ENCODE measurements at regions not wholly inside any gene's neighbourhood (a gene's known extent, or its start where the extent isn't known, plus 50 kb on each side); places are given as distances from the start of the nearest gene placed in this dataset.

DNA sequence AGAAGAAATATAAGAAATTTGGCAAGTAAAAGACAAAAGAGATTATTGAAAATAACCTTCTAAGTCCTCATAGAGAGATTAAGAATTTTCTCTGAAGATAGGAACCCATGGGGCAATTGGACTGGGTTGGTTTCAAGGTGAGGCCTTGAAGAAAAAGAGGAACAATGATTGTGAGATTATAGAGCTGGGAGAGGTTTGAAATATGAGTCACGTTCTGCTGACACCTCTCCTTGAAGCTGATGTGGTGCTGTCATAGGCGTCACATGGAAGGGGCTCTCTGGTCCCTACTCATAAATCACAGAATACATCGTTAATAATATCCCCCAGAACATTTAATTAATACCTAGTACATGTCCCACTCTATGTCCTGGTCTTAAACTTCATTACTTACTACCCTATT is 227.6 kb upstream of the PDE3A start:
- ChIA-PET CTCF (no interaction called here), POLR2A (no interaction called here)
- DNase-seq (ENCODE audit: low read depth, low spot score) = no peak
- Histone ChIP-seq H3K9me3 (ENCODE audit: control insufficient read depth, insufficient read depth, low read length) (no peaks in the 10 kb centered on the region), H3K4me3 (ENCODE audit: low read depth, low read length) (no peak overlapping the region), H3K27me3 (ENCODE audit: control insufficient read depth, insufficient read depth, low read length) (no peaks in the 10 kb centered on the region), H3K27ac (ENCODE audit: low read depth, low read length) (no peak overlapping the region)
- TF ChIP-seq, protein P1, sequence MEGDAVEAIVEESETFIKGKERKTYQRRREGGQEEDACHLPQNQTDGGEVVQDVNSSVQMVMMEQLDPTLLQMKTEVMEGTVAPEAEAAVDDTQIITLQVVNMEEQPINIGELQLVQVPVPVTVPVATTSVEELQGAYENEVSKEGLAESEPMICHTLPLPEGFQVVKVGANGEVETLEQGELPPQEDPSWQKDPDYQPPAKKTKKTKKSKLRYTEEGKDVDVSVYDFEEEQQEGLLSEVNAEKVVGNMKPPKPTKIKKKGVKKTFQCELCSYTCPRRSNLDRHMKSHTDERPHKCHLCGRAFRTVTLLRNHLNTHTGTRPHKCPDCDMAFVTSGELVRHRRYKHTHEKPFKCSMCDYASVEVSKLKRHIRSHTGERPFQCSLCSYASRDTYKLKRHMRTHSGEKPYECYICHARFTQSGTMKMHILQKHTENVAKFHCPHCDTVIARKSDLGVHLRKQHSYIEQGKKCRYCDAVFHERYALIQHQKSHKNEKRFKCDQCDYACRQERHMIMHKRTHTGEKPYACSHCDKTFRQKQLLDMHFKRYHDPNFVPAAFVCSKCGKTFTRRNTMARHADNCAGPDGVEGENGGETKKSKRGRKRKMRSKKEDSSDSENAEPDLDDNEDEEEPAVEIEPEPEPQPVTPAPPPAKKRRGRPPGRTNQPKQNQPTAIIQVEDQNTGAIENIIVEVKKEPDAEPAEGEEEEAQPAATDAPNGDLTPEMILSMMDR (IDR thresholded peaks at IDR 0.05; ENCODE audit: low read depth, low read length) = no peak

DNA sequence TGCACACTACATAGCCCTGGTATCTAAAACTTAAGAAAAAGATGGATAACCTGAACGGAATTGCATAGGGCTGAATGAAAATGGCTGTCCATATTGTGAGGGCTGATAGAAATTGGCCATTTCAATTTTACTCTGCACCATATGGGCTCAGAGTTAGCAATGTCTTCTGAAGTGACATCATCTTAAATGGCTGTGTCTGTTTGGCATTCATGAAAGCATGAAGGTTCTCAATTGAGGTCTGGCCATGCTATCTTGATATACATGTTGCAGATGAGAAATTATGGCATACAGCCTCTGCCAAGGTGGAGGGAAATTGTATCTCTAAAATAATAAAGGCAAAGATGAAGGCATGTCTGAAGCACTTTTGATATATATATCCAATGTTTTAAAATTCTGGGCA is 226.0 kb upstream of the PDE3A start:
- POLR2A ChIA-PET = no interaction called here
- TF ChIP-seq, protein P1 (IDR thresholded peaks at IDR 0.05; ENCODE audit: low read depth, low read length) = no peak

DNA sequence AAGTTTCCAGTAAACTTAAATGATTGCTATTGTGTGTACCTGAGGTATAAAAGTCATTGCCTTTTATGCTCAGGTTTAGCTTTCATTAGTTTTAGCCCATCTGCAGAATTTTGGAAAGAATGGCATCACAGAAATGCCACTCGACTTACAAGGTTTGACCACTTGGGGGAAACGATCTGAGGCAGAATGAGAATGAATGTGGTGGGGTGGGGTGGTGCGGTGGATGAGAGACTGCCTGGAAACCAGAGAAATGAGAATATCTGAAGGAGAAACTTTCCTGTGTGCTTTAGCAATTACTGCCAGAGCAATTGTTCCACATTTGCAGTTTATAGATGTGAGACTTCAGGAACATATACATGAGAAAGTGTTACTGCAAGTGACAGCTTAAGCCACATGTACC is 225.4 kb upstream of the PDE3A start:
- H3K4me3 ChIP-seq (ENCODE audit: low read depth, low read length) = no peak overlapping the region
- no peaks in the 10 kb centered on the region for H3K9me3 ChIP-seq (ENCODE audit: control insufficient read depth, insufficient read depth, low read length)
- no peak overlapping the region for H3K27ac ChIP-seq (ENCODE audit: low read depth, low read length)
- ChIA-PET CTCF (no interaction called here), POLR2A (no interaction called here)
- DNase-seq (ENCODE audit: low read depth, low spot score) = no peak
- TF ChIP-seq, protein P1 (IDR thresholded peaks at IDR 0.05; ENCODE audit: low read depth, low read length) = no peak
- H3K27me3 ChIP-seq (ENCODE audit: control insufficient read depth, insufficient read depth, low read length) = no peaks in the 10 kb centered on the region

More for the DNA sequence above, 226.0 kb upstream of the PDE3A start:
- H3K4me3 ChIP-seq (ENCODE audit: low read depth, low read length) = no peak overlapping the region
- CTCF ChIA-PET = interaction anchor here (0.5 kb wide), 1 partner anchor 123 kb away, joined by 4 read pairs; no protein-coding TSS in a partner anchor
- no peaks in the 10 kb centered on the region for H3K9me3 ChIP-seq (ENCODE audit: control insufficient read depth, insufficient read depth, low read length)
- no peak for DNase-seq (ENCODE audit: low read depth, low spot score)
- no peaks in the 10 kb centered on the region for H3K27me3 ChIP-seq (ENCODE audit: control insufficient read depth, insufficient read depth, low read length)
- H3K27ac ChIP-seq (ENCODE audit: low read depth, low read length) = no peak overlapping the region

DNA sequence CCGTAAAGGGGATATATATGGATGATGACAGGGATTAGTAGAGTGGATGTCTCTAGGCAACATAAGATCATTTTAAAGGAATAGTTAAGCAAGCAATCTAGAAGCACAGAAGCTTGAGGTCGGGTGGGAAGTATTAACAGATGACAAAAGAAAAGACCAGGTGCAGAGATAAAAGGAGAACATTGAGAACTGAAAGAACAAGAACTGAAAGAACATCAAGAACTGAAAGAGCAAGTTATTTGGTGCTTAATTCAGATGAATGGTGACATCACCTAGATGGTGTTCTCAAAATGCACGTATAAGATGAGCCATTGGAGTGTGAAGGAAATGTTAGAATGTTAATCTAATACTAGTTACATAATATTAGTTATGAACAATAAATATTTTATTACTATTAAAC is 224.0 kb upstream of the PDE3A start:
- no peaks in the 10 kb centered on the region for H3K9me3 ChIP-seq (ENCODE audit: control insufficient read depth, insufficient read depth, low read length)
- ChIA-PET CTCF (no interaction called here), POLR2A (no interaction called here)
- TF ChIP-seq, protein P1 (IDR thresholded peaks at IDR 0.05; ENCODE audit: low read depth, low read length) = no peak
- no peaks in the 10 kb centered on the region for H3K27me3 ChIP-seq (ENCODE audit: control insufficient read depth, insufficient read depth, low read length)
- no peak for DNase-seq (ENCODE audit: low read depth, low spot score)
- no peak overlapping the region for H3K4me3 ChIP-seq (ENCODE audit: low read depth, low read length)
- H3K27ac ChIP-seq (ENCODE audit: low read depth, low read length) = no peak overlapping the region

DNA sequence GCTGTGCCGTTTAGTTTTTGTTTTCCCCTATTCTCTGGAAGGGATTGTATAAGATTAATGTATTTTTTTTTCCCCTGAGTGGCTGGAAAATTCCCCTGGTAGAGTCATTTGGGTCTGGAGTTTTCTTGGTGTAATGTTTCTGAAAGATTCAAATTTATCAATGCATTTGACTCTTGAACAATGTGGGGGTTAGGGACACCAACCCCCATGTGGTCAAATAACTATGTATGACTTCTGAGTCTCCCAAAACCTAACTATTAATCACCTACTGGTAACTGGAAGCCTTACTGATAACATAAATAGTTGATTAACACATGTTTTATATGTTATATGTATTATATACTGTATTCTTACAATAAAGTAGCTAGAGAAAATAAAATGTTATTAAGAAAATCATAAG is 220.1 kb upstream of the PDE3A start:
- Histone ChIP-seq H3K4me3 (ENCODE audit: low read depth, low read length) (no peak overlapping the region), H3K27ac (ENCODE audit: low read depth, low read length) (no peak overlapping the region), H3K9me3 (ENCODE audit: control insufficient read depth, insufficient read depth, low read length) (no peaks in the 10 kb centered on the region), H3K27me3 (ENCODE audit: control insufficient read depth, insufficient read depth, low read length) (no peaks in the 10 kb centered on the region)
- no peak for DNase-seq (ENCODE audit: low read depth, low spot score)
- TF ChIP-seq, protein P1 (IDR thresholded peaks at IDR 0.05; ENCODE audit: low read depth, low read length) = no peak
- ChIA-PET POLR2A (no interaction called here), CTCF (no interaction called here)
